Suppressor macrophage treated with lipopolysaccharide for 4 hours (primary cell): ENCODE measurements at regions not wholly inside any gene's neighbourhood (a gene's known extent, or its start where the extent isn't known, plus 50 kb on each side); places are given as distances from the start of the nearest gene placed in this dataset.
"Not testable (repeated sequence)": the region's sequence is repeated elsewhere in the genome, so short reads cannot be mapped to it uniquely, and the experiment has no call there.

Experiments used
- DNase-seq: peaks from one replicate; pipeline ENCODE4 v3.0.0-alpha.2; 2020

GRCh38 chr13:73171926-73172325, 113.1 kb downstream of the KLF5 start:
- DNase-seq = no peak

DNA sequence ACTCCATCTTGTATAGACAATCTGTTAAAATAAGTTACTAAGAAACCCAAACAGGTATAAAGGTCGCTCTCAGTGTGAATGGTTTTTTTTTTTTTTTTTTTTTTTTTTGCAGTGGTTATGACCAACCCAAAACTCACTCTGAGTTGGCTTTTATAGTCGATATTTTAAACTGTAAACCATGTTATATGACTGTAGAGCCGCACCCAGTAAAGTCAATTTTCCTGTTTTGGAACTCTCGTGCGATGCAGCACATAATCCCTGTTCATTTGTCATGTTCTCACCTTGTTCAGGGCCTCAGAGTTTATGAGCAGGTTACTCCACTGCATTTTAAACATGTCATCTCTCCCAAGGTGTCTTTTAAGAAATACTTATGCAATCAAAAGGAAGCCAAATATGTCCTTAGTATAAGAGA, 112.5 kb downstream of the KLF5 start:
- no peak for DNase-seq

DNA sequence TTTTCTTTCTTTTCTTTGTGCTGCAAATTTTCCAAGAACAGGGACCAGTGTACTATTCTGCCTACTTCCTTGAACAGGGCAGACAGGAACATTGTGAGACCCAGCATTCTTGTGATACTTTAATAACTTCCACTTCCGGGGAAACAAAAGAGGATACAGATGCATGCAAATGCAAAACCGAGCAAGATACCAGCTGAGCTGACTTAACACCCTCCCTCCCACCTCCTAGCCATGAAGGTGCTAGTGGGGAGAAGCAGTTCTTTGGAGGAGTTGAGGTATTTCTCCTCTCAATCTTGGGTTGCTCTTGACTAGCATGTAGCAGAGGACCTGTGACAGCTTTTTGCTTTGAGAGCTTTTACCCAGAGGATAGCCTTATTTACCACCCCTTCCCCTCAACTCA, 111.2 kb downstream of the KLF5 start:
- no peak for DNase-seq

DNA sequence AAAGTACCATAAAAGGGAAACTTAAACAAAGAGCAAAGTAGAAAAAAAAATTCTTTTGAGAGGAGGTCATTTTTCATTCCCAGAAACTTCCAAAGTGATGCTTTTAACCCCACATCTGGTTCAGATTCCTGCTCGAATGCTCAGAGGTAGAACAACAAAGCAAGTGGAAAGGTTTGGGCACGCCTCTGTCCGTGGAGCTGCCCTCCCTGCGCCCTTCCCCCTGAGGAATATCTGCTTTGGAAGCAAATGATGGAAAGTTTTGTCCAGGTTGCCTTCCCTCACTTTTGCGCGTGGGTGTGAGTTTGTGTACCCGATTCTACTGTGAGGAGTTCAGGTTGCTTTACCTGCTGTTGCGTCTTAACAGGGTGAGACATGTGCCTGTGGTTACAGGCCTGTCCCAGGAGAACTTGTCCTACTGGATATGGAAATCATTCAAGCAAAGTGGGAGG, 110.2 kb downstream of the KLF5 start:
- no peak for DNase-seq

- no peak for DNase-seq
Observed at GRCh38 chr13:73168226-73168952, 109.6 kb downstream of the KLF5 start.

GRCh38 chr13:73167028-73167820, 108.4 kb downstream of the KLF5 start:
- DNase-seq = no peak

GRCh38 chr13:73166204-73166603, 107.4 kb downstream of the KLF5 start:
- no peak for DNase-seq

- no peak for DNase-seq
Observed at GRCh38 chr13:73162912-73163911, 104.4 kb downstream of the KLF5 start.

GRCh38 chr13:73160371-73161031, 101.7 kb downstream of the KLF5 start:
- DNase-seq = not testable (repeated sequence)

GRCh38 chr13:73158851-73159250, 100.0 kb downstream of the KLF5 start:
- DNase-seq = no peak

DNA sequence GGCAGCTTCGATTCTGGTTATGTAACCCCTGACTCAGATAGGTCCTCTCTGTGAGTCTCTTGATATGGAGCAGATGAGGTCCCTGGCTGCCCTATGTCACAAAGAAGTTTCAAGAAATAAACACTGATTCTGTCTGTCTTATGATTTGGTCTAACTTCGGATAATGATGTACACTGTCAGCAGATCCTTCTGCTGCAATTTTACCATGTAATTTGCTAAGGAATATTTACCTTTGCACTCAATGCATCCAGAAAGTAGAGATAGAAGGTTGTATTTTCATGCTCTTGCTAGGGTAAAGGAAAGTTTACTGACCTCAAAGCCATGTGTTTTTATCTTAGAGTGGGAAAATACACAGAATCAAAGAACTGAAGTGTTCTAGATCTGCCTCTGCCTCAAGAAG, 98.2 kb downstream of the KLF5 start:
- DNase-seq = no peak

DNA sequence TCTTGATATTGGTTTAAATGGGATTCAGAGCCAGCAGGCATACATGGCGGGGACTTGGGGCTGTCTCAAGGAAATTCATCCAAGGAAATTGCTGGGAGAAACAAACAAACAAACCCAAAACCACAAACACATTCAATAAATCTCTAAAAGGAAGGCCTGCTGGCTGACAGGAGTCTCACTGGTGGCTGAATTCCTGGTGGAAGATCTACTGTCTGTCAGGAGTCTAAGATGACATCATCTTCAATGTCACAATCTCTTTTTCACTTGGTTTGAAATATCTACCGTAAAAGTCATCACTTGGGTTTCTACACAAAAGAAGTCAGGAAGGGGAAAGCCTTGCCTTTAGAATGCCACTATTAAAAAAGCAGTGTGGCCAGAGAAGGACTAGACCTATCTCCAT, 87.9 kb downstream of the KLF5 start:
- no peak for DNase-seq

- no peak for DNase-seq
Observed at GRCh38 chr13:73142071-73142470, 83.3 kb downstream of the KLF5 start.

DNA sequence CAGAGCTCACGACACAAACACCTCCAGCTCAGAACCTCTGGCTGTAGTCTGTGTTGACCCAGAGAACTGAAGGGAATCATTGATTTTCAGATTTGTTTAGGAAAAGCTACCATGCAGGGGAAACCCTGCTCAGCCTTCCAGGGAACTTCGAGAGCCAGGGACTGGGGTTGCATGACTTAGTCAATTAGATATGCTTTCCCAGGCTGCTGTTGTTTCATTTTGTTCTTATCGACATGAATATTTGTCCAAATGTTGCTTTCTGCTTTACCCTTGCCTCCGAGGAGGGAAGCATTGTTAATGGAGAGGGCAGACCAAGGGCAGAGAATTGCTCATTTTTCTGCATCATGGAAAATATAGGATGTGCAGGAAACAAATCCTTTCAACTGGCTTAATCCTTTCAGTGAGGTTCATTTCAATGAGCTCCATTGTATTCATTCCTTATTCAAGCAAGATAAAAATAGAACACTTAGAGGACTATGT, 82.5 kb downstream of the KLF5 start:
- DNase-seq = no peak

GRCh38 chr13:73140801-73141200, 82.0 kb downstream of the KLF5 start:
- no peak for DNase-seq

GRCh38 chr13:73138638-73139491, 80.1 kb downstream of the KLF5 start:
- no peak for DNase-seq

DNA sequence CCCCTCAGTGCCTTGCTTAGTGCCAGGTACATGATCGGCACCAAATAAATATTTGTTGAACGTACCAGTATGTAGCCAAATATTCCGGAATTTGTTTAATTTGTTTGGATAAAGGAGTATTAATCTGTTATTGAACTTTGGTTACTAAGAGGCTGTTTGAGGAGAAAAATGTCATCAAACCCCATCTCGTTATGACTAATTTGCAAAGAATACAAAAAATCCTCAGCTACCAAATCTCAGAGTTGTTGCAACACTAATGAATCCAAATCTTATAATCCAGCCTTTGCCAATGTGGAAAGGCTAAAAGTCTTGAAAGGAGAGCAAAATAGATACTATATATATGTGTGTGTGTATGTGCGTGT, 79.5 kb downstream of the KLF5 start:
- no peak for DNase-seq

GRCh38 chr13:73136776-73137175, 78.0 kb downstream of the KLF5 start:
- no peak for DNase-seq

- no peak for DNase-seq
Observed at GRCh38 chr13:73133531-73133930, 74.7 kb downstream of the KLF5 start.

GRCh38 chr13:73131247-73131646, 72.4 kb downstream of the KLF5 start:
- DNase-seq = no peak

- no peak for DNase-seq
Observed at GRCh38 chr13:73129023-73129422, 70.2 kb downstream of the KLF5 start.
